GM23248 (cell line): ENCODE measurements at regions not wholly inside any gene's neighbourhood (a gene's known extent, or its start where the extent isn't known, plus 50 kb on each side); places are given as distances from the start of the nearest gene placed in this dataset.

Source experiments
- DNase-seq: peaks from one replicate; pipeline ENCODE4 v3.0.0-alpha.2; 2015
- H2AFZ ChIP-seq: fragments of 200-600 bp; sonication (generic); 2 replicates; pipeline ENCODE4 v1.6.1; 2016; ENCODE audit warnings: antibody characterized with exemption
- H3F3A ChIP-seq: fragments of 200-600 bp; sonication (generic); 2 replicates; pipeline ENCODE4 v1.6.1; 2016; ENCODE audit warnings: mild to moderate bottlenecking, antibody characterized with exemption, mixed run types; ENCODE audit not compliant: insufficient read depth
- H3K27ac ChIP-seq: fragments of 200-600 bp; sonication (generic); 2 replicates; pipeline ENCODE4 v1.5.1; 2016; ENCODE audit warnings: mild to moderate bottlenecking
- H3K27me3 ChIP-seq: fragments of 200-600 bp; sonication (generic); replicated peaks from 2 replicates; pipeline ENCODE4 v1.6.1; 2016; ENCODE audit warnings: mild to moderate bottlenecking; ENCODE audit not compliant: insufficient read depth
- H3K36me3 ChIP-seq: fragments of 200-600 bp; sonication (generic); 2 replicates; pipeline ENCODE4 v1.6.1; 2016; ENCODE audit warnings: low read depth, mild to moderate bottlenecking
- H3K4me1 ChIP-seq: fragments of 200-600 bp; sonication (generic); 2 replicates; pipeline ENCODE4 v1.6.1; 2016; ENCODE audit warnings: mild to moderate bottlenecking; ENCODE audit not compliant: insufficient read depth
- H3K4me2 ChIP-seq: fragments of 200-600 bp; sonication (generic); one replicate; pipeline ENCODE4 v1.6.1; 2016; ENCODE audit warnings: mild to moderate bottlenecking; ENCODE audit not compliant: unreplicated experiment
- H3K4me3 ChIP-seq: fragments of 200-600 bp; sonication (generic); 2 replicates; pipeline ENCODE4 v1.5.1; 2016; ENCODE audit warnings: mild to moderate bottlenecking
- H3K79me2 ChIP-seq: fragments of 200-600 bp; sonication (generic); 2 replicates; pipeline ENCODE4 v1.6.1; 2016; ENCODE audit warnings: mild to moderate bottlenecking; ENCODE audit not compliant: insufficient read depth
- H3K9ac ChIP-seq: fragments of 200-600 bp; sonication (generic); 2 replicates; pipeline ENCODE4 v1.6.1; 2016; ENCODE audit warnings: mild to moderate bottlenecking
- H3K9me2 ChIP-seq: fragments of 200-600 bp; sonication (generic); 2 replicates; pipeline ENCODE4 v1.6.1; 2016; ENCODE audit warnings: mixed run types, mild to moderate bottlenecking, moderate library complexity; ENCODE audit not compliant: insufficient read depth
- H3K9me3 ChIP-seq: fragments of 200-600 bp; sonication (generic); one replicate; pipeline ENCODE4 v1.6.1; 2017; ENCODE audit warnings: low read depth
- H4K20me1 ChIP-seq: fragments of 200-600 bp; sonication (generic); 2 replicates; pipeline ENCODE4 v1.6.0; 2016; ENCODE audit not compliant: insufficient read depth
- EZH2 ChIP-seq: fragments of 200-600 bp; sonication (generic); IDR thresholded peaks from 2 replicates; pipeline ENCODE4 v1.6.1; 2018; ENCODE audit warnings: antibody characterized with exemption, mild to moderate bottlenecking; ENCODE audit not compliant: insufficient read depth, poor library complexity, severe bottlenecking
- EZH2phosphoT487 ChIP-seq: fragments of 200-600 bp; sonication (generic); IDR thresholded peaks from 2 replicates; pipeline ENCODE4 v1.6.1; 2018; ENCODE audit warnings: antibody characterized with exemption, moderate library complexity, mild to moderate bottlenecking, low read depth; ENCODE audit not compliant: insufficient read depth
- WGBS, 2 experiments: methylation state at CpG; one replicate each; pipeline ENCODE4 v1.1.6; 2015 to 2017; ENCODE audit warnings: low lambda C conversion rate in 2 of 2, low coverage in 1 of 2; ENCODE audit errors: missing lambda C conversion rate in 2 of 2; 5-methylcytosine and 5-hydroxymethylcytosine counted together
- in situ Hi-C: fragments of 300-500 bp; cut with MboI; formaldehyde crosslinking; loops from 2 replicates; pipeline ENCODE4 v1.15.0; 2020

- 57 to 65% methylated on average over 11 of the region's 11 CpGs for WGBS, 2 experiments
- H3K4me1 ChIP-seq, result no peaks in the 10 kb centered on the region
- H3K36me3 ChIP-seq, result no peaks in the 10 kb centered on the region
- H3K27me3 ChIP-seq, result no peaks in the 10 kb centered on the region
- H2AFZ ChIP-seq, result no peak overlapping the region
- H4K20me1 ChIP-seq, result no peaks in the 10 kb centered on the region
- no peak overlapping the region for H3K9ac ChIP-seq
- TF ChIP-seq EZH2phosphoT487 (no peak), EZH2 (no peak)
- no peaks in the 10 kb centered on the region for H3K9me3 ChIP-seq
- in situ Hi-C loops, result no loop called here
- no peak overlapping the region for H3K4me3 ChIP-seq
- H3K27ac ChIP-seq, result no peak overlapping the region
- H3F3A ChIP-seq, result no peaks in the 10 kb centered on the region
- no peak for DNase-seq
- no peaks in the 10 kb centered on the region for H3K9me2 ChIP-seq
- H3K4me2 ChIP-seq, result no peak overlapping the region
- H3K79me2 ChIP-seq, result no peaks in the 10 kb centered on the region
Measured at GRCh38 chr13:111616203-111616602, 295.8 kb downstream of the TEX29 start.

GRCh38 chr13:111620166-111620565, 299.7 kb downstream of the TEX29 start:
- no peaks in the 10 kb centered on the region for H3K79me2 ChIP-seq
- in situ Hi-C loops, result no loop called here
- no peak overlapping the region for H3K4me3 ChIP-seq
- H3K4me2 ChIP-seq, result no peak overlapping the region
- H3K9me2 ChIP-seq, result no peaks in the 10 kb centered on the region
- H3K4me1 ChIP-seq, result no peaks in the 10 kb centered on the region
- no peak overlapping the region for H3K9ac ChIP-seq
- H3K36me3 ChIP-seq, result no peaks in the 10 kb centered on the region
- H3K27me3 ChIP-seq, result no peaks in the 10 kb centered on the region
- H2AFZ ChIP-seq, result no peak overlapping the region
- TF ChIP-seq EZH2, result no peak
- TF ChIP-seq EZH2phosphoT487, result no peak
- no peak overlapping the region for H3K27ac ChIP-seq
- 60 to 64% methylated on average over 6 of the region's 6 CpGs for WGBS, 2 experiments
- no peaks in the 10 kb centered on the region for H3K9me3 ChIP-seq
- H3F3A ChIP-seq, result no peaks in the 10 kb centered on the region
- no peak for DNase-seq
- no peaks in the 10 kb centered on the region for H4K20me1 ChIP-seq

GRCh38 chr13:111620586-111620985, 300.1 kb downstream of the TEX29 start:
- H4K20me1 ChIP-seq, result no peaks in the 10 kb centered on the region
- H3K79me2 ChIP-seq, result no peaks in the 10 kb centered on the region
- H3F3A ChIP-seq, result no peaks in the 10 kb centered on the region
- H3K9me2 ChIP-seq, result no peaks in the 10 kb centered on the region
- no peak overlapping the region for H3K4me2 ChIP-seq
- 63 to 67% methylated on average over 9 of the region's 9 CpGs for WGBS, 2 experiments
- H3K9me3 ChIP-seq, result no peaks in the 10 kb centered on the region
- no peak overlapping the region for H3K9ac ChIP-seq
- no peak for DNase-seq
- no peak overlapping the region for H3K27ac ChIP-seq
- H3K36me3 ChIP-seq, result no peaks in the 10 kb centered on the region
- no peaks in the 10 kb centered on the region for H3K4me1 ChIP-seq
- no peak for TF ChIP-seq EZH2
- no peak for TF ChIP-seq EZH2phosphoT487
- in situ Hi-C loops, result no loop called here
- H3K4me3 ChIP-seq, result no peak overlapping the region
- no peaks in the 10 kb centered on the region for H3K27me3 ChIP-seq
- H2AFZ ChIP-seq, result no peak overlapping the region

- no peaks in the 10 kb centered on the region for H3K36me3 ChIP-seq
- 63 to 86% methylated on average over 3 to 5 of the region's 5 CpGs for WGBS, 2 experiments
- in situ Hi-C loops, result no loop called here
- H3K9me2 ChIP-seq, result no peaks in the 10 kb centered on the region
- H3F3A ChIP-seq, result no peaks in the 10 kb centered on the region
- TF ChIP-seq EZH2phosphoT487 (no peak), EZH2 (no peak)
- H4K20me1 ChIP-seq, result no peaks in the 10 kb centered on the region
- no peak overlapping the region for H2AFZ ChIP-seq
- no peaks in the 10 kb centered on the region for H3K9me3 ChIP-seq
- H3K9ac ChIP-seq, result no peak overlapping the region
- no peak overlapping the region for H3K4me3 ChIP-seq
- H3K27me3 ChIP-seq, result no peaks in the 10 kb centered on the region
- no peaks in the 10 kb centered on the region for H3K79me2 ChIP-seq
- no peaks in the 10 kb centered on the region for H3K4me1 ChIP-seq
- H3K27ac ChIP-seq, result no peak overlapping the region
- H3K4me2 ChIP-seq, result no peak overlapping the region
- no peak for DNase-seq
Measured at GRCh38 chr13:111621164-111621563, 300.7 kb downstream of the TEX29 start.

- in situ Hi-C loops, result no loop called here
- H3K9me2 ChIP-seq, result no peaks in the 10 kb centered on the region
- no peaks in the 10 kb centered on the region for H3K27me3 ChIP-seq
- H2AFZ ChIP-seq, result no peak overlapping the region
- no peak overlapping the region for H3K4me2 ChIP-seq
- no peak for TF ChIP-seq EZH2phosphoT487
- no peak for TF ChIP-seq EZH2
- no peak overlapping the region for H3K4me3 ChIP-seq
- H3K36me3 ChIP-seq, result no peaks in the 10 kb centered on the region
- H3K9me3 ChIP-seq, result no peaks in the 10 kb centered on the region
- H4K20me1 ChIP-seq, result no peaks in the 10 kb centered on the region
- H3K79me2 ChIP-seq, result no peaks in the 10 kb centered on the region
- no peak overlapping the region for H3K27ac ChIP-seq
- H3F3A ChIP-seq, result no peaks in the 10 kb centered on the region
- no peak overlapping the region for H3K9ac ChIP-seq
- no peaks in the 10 kb centered on the region for H3K4me1 ChIP-seq
- 75 to 81% methylated on average over 16 to 21 of the region's 21 CpGs for WGBS, 2 experiments
- no peak for DNase-seq
Measured at GRCh38 chr13:111622051-111622531, 301.6 kb downstream of the TEX29 start.
